Skin epidermis (tissue), 12 donors: ENCODE measurements at regions not wholly inside any gene's neighbourhood (a gene's known extent, or its start where the extent isn't known, plus 50 kb on each side); places are given as distances from the start of the nearest gene placed in this dataset.

ENCODE experiments used
- H3K27ac ChIP-seq, 21 experiments: fragments of 200-600 bp; sonication (generic) in 11 of 21; one replicate each; pipeline ENCODE4 v1.5.0; 2020; ENCODE audit warnings: mild to moderate bottlenecking in 3 of 21, inconsistent platforms in 2 of 21, moderate library complexity in 2 of 21
- H3K4me3 ChIP-seq, 7 experiments: fragments of 200-600 bp; sonication (generic) in 2 of 7; one replicate each; pipeline ENCODE4 v1.5.0; 2020; ENCODE audit warnings: inconsistent platforms in 2 of 7, mild to moderate bottlenecking in 2 of 7, moderate library complexity in 1 of 7

DNA sequence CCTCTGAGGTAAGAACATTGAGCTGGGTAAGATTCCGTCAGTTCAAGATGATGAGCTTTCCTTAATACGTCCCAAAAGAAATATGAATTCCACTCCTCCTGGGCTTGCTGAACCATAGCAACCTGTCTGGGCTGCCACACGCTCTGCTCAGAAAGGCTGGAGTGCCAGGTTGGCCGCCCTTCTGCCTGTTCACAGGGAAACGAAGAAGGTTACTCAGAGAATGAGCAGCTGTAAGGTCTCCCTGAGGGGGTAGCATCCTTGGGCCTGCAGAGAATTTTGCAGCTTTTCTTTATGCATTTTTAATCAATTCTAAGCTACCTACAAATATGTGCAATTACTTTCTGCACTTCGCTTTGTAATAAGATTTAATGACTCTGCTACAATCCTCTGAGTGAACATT is 130.7 kb upstream of the BACE2 start:
- no peak overlapping the region for H3K4me3 ChIP-seq
- no peak overlapping the region for H3K27ac ChIP-seq

DNA sequence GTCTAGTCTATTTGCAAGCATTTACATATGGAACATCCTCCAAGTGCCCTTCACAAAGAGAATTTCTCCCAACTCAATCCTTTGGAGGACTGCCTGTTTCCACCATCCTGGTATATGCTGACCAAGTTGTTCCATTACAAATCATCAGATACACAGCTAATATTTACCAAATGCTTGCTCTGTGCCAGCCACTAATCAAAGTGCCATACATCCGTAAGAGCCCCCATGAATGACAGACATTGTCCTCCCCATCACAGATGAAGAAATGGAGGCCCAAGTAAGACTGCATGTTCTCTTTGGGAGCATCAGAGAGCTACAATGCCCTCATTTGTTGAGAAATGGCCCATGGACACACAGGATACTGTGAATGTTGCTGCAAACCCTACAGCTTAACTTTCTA is 130.0 kb upstream of the BACE2 start:
- no peak overlapping the region for H3K4me3 ChIP-seq
- H3K27ac ChIP-seq, result no peak overlapping the region

DNA sequence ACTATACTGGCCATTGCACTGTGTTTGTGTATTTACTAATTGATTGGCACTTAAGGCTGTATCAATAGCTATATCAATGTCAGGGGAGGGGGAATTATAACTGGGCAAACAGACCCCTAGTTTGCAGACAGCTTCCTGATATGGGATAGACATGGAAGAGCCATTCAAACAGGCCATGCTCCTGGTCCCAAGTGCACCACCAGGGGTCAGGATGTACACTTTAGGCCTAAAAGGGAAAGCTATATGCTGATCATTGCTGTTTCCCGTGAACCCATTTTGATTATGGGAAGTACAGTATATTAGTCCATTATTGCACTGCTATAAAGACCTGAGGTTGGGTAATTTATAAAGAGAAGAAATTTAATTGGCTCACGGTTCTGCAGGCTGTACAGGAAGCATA is 124.9 kb upstream of the BACE2 start:
- Histone ChIP-seq H3K4me3 (no peak overlapping the region), H3K27ac (no peak overlapping the region)

DNA sequence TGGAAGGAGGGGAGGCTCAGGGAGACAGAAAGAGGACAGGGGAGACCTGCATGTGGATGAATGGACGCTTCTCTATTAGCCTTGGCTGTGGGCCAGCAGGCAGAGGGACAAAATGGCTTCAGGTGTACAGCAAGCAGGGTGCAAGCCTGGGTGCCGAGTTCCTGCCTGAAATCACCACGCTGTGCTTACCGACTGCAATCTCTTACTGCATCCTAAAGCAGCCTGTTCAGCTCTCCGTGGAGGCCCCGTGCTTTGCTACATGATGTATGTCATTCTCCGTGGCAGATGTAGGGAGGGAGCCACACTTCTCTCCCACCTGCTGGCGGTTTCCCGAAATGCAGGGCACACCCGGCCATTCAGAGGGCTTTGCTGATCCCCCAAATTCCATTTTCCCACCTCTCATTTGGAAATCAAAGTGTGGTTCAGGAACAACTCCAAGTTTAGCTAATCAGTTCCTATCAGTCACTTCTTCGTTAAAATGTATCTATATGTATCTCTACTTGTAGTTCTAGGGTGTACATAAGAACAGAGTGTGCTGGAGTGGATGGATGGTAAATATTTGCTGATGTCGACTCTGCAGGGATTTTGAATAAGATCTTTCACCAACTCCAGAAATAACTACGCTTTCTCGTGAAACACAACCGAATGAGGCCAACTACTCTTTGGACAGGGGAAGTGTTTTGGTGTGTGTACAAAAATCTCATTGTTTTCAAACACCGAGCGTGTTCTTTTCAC is 122.3 kb upstream of the BACE2 start:
- Histone ChIP-seq H3K27ac (no peak overlapping the region), H3K4me3 (no peak overlapping the region)

DNA sequence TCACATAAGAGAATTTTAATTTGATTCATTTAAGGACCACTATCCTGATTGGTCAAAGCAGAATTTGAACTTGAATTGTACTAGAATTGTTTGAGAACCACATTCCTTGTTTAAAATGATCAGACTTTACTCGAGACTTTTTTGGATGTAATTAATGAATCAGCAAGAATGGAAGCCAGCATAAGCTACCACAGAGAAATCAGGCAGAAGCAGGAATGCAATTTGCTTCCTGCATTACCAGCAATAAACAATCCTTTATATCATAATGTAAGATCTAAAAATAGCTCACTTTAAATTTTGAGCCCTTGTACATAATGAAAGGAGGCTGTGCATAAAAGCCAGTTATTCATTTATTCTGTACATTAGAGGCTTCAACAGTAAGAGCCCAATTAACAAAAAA is 119.8 kb upstream of the BACE2 start:
- no peak overlapping the region for H3K27ac ChIP-seq
- H3K4me3 ChIP-seq, result no peak overlapping the region

DNA sequence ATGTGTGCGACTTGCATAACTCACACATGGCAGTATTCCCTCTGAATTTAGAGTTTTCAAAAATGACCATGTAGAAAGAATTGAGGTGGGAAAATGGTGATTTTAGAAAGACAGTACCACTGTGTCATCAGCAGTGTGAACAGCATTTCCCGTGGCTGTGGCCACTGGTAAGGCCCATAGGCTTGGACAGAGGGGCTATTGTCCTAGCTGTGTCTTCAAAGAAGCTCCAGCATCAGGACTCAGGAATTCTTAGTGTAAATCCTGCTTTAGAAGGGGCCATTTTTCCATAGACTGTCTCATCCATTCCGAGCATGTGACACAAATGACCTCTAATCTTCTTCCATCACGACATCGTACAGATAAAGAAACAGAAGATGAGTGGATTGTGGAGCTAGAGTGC is 119.3 kb upstream of the BACE2 start:
- Histone ChIP-seq H3K27ac (no peak overlapping the region), H3K4me3 (no peak overlapping the region)

DNA sequence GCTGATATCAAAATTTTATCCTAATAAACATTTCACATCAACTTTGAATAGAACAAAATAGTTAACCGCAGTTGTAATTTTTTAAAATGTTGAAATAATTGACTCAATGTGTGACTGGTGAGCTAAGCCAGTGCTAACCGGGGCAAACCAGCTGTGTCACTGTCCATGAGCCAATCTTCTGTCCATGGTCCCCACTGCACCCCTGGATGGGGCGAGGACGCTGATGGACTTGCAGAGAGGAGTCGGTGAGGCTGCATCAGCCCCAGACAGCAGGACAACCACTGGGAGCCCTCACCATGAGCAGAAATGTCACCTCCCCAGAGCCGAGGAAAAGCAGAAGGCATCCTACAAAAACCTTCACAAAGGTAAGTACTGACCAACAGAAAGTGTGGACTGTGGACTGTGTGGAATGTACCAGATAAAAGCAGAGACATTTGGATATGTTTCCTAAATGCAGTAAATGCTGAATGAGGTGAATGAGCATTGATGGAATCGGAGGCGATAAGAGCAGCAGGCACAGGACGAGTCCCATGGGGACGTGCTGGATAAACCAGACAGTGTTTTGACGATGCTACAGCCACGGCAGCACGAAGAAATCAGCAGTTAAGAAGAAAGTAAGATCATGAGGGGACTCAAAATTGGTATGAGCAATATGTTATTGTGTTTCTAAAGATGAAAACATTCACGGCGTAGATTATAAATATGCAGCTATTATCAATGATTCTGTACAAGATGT is 115.0 kb upstream of the BACE2 start:
- Histone ChIP-seq H3K27ac (no peak overlapping the region), H3K4me3 (no peak overlapping the region)

DNA sequence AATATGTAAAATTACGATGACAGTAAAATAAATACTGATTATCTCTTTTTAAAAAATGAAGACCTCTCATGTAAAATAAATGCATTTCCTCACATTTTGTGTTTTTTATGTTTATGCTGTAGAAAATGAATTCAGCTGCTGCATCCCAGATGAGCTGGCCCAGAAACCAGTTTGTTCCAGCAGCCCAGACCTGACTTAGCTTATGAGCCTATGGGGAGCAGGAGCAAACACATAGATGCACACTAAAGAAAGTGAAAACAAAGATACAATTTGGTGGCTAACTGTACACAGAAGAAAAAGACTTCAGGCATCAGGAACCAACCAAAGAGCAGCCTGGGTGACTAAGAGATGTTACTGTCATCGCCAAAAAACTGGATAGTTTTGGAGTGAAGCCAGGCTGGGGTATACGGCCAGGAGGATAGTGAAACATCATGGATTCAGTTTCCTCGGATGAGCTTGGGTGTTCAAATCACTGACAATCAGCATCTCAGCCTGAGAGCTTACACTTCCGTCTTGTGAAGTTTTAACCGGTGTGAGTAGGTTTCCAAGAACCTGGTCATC is 113.9 kb upstream of the BACE2 start:
- Histone ChIP-seq H3K27ac (no peak overlapping the region), H3K4me3 (no peak overlapping the region)

DNA sequence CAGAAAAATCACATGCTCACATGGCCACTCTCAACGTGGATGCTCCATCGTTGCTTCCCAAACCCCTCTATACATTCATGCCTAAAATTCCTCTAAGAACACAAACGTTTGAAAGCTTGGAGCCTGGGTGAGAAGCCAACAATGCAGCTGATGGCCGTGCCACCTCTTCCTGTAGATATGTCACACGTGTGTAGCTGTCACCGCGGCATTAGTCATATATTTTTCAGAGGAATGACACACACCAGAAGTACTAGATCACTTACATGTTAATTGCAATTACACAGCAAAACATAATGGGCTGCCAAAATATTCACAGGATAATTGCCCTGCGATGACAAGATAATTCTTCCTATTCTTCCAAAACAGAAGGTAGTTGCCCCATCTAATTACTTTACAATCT is 112.7 kb upstream of the BACE2 start:
- H3K27ac ChIP-seq, result no peak overlapping the region
- no peak overlapping the region for H3K4me3 ChIP-seq

DNA sequence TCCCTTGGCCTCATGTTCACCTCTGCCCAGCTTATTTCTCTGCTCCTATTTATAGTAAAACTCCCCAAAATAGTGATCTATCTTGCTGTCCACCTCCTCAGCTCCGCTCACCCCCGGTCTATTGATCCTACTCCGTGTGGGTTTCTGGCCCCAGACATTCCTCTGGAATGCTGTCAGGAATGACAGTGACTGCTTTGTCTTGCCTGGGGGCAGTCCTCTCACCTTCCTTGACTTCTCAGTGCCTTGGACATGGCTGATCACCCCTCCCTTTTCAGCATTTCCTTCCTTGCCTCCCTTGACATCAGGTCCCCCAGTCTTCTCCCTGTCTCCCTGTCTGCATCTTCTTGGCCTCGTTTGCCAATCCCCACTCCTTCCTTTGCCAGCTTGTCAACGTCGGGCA is 108.1 kb upstream of the BACE2 start:
- H3K27ac ChIP-seq, result no peak overlapping the region
- no peak overlapping the region for H3K4me3 ChIP-seq

DNA sequence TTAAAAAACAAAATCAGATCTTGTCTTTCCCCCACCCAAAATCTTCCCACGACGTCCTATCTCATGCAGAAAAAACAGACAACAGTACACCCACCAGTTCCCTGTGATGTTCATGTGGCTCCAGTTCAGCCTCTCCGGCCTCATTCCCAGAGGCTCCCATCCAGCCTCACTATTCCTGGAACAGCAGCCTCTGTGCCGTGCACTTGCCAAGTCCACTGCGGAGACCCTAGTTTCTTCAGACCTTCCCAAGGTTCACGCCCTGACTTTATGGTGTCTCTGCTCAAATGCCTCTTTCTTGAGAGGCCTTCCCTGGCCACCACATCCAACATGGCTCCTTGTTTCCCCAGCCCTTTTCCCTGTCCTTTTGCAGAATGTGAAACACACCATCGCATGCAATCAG is 106.3 kb upstream of the BACE2 start:
- H3K27ac ChIP-seq, result no peak overlapping the region
- no peak overlapping the region for H3K4me3 ChIP-seq

DNA sequence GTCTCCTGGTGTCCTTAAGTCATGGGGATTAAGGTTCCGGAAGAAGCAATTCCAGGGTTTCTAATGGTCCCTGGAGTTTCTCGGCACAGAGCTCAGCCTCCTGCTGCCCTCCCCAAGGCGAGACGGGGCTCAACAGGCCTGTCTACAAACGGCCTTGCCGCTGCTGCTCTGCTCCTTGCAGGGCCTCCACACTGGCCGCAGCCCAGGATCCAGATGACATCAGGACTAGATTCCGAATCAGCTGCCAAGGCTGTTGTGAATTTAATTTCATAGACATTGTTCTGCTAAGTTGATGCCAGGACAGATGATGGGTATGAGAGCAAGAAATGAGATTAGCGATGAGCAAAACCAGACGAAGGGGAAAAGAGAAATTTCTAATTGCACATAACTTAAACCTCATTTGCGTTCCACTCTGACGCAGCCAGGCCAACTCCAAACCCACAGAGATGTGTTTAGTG is 103.6 kb upstream of the BACE2 start:
- peak overlapping the region in 1 of 21 experiments; percentile 0 for H3K27ac ChIP-seq
- no peak overlapping the region for H3K4me3 ChIP-seq

DNA sequence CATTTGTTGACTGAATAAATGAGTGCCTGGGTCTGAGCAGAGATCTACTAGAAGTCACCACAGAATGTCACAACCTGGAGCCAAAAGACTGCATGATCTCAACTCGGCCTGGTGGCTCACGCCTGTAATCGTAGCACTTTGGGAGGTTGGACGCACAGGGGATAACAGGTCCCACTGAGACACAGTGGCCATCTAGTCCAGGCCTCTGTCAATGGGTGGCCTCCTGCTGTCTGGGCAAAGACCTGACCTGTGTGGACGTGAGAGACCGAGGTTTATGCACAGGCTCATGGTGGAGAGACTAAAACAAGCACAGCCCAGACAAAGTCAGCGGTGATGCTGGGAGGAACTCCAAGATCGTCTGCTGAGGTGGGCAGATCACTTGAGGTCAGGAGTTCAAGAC is 103.0 kb upstream of the BACE2 start:
- H3K27ac ChIP-seq, result no peak overlapping the region
- H3K4me3 ChIP-seq, result no peak overlapping the region

DNA sequence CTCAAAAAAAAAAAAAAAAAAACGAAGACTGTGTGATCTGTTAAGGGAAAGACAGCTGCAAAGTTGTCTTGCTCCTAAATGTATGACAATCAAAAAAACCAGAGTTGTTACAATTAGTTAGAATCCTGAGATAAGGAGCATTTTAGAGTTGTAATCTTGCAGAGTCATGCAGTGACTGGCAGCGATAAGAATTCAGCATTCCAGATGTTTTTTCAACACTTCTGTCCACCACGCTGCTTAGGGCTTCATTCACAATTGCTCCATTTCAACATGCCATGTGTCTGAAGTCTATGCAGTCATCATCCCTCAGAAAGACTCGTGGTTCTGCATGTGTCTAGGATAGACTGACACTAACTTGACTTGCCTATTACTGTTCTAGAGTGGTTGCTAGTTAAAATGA is 102.4 kb upstream of the BACE2 start:
- Histone ChIP-seq H3K4me3 (no peak overlapping the region), H3K27ac (no peak overlapping the region)

DNA sequence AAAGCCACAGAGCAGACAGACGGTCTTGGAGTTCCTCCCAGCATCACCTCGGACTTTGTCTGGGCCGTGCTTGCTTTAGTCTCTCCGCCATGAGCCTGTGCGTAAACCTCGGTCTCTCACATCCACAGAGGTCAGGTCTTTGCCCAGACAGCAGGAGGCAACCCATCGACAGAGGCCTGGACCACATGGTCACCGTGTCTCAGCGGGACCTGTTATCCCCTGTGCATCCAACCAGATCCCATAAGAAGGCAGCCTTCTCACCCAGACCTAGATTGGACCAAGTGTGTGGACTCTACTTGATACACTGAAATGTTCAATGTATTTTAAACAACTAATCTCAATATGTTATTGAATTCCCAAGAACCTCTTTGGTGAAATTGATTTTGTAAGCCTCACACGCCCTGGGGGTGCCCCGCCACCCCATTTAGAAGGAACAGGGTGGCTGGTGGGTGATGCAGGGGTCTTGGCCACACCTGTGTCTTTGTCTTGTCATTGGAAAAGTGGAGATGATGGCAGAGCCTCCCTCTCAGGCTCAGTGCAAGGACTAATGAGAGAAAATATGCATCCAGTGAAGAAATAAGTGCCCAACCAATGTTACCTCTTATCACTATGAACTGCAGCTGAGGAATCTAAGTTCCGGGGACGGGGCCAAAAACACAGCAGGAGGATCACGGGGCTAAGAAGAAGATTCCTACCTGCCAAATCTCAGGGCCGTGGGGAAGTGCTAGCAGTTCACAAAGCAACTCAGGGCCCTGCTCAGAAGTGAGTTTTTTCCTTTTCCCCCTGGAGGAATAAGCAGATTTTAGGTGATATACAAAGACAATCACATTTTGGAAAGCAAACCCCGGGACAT is 101.6 kb upstream of the BACE2 start:
- no peak overlapping the region for H3K27ac ChIP-seq
- no peak overlapping the region for H3K4me3 ChIP-seq

DNA sequence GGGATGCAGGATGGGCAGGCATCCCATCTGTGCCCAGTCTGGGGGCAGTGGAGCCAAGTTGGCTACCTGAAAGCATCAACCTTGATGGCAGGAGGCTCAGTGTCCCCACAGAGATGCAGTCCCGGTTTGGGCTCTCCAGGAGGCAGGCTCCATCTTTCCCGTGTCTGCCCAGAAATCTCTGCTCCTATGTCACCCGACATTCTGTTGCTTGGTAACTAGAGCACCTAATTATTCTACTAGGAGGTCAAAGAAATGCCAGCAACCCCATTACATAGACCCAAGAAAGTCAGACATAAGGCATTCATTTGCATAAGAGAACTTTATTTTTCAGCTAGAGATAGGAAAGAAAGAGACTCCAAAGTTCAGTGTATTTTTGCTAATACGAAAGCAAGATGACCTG is 100.3 kb upstream of the BACE2 start:
- no peak overlapping the region for H3K27ac ChIP-seq
- H3K4me3 ChIP-seq, result no peak overlapping the region

DNA sequence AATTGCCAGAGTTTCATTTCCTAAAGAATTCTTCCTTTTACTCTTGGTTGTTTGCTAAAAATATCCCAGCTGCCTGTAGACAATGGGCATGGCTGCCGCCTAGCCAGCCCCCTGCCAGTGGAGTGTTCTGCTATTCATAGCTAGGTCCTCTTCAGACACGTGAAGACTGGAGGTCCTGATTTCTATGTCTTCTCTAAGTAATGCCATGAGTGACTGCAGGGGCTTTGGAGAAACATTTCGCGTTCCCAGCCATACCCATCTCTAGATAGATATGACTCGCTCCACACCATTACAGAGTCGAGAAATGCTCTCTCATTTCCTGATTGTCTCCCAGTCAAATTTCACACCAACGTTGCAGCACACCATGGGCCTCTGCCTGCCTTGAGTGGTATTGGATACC is 99.5 kb upstream of the BACE2 start:
- no peak overlapping the region for H3K4me3 ChIP-seq
- no peak overlapping the region for H3K27ac ChIP-seq

DNA sequence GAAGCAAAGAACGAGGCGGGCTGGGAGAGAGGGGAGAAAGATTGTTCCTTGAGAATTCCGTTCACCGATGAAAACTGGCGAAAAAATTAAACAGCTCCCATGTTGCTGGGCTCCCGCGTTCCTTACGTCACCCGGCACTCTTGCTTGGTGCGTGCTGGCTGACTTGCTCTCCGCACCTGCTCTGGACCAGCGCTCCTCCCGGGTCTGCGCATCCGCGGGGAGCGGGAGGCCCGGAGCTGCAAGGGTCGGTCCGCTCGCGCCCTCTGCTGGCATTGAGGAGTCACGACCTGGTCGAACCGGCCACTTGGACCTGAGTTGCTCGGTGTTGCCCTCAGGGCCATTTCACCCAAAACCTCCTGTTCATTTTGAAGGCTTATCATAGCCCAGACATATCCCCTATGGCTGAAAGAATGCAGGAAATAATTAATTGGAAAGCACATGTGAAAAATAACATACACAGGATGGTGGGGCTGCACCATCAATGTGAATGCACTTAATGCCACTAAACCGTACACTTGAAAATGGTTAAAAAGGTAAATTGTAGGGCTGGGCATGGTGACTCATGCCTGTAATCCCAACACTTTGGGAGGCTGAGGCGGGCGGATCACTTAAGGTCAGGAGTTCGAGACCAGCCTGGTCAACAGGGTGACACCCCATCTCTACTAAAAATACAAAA is 98.9 kb upstream of the BACE2 start:
- no peak overlapping the region for H3K4me3 ChIP-seq
- H3K27ac ChIP-seq, result no peak overlapping the region

DNA sequence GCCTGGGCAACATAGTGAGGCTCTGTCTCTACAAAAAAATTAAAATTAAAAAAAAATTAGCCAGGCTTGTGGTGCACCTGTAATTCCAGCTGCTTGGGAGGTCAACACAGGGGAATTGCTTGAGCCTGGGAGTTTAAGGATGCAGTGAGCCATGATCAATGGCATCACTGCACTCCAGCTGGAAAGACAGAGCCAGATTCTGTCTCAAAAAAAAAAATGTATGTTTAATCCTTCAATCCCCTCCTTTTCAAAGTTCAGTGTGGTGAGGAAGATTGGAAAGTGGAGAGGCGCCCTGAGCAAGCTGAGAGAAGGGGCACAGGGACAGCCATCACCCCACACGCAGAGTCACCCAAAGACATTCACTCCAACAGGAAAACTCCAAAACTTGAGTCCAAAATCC is 97.7 kb upstream of the BACE2 start:
- H3K4me3 ChIP-seq, result no peak overlapping the region
- H3K27ac ChIP-seq, result no peak overlapping the region
